CD4-positive, alpha-beta T cell treated with Interferon alpha-2 for 1 hour (primary cell): ENCODE measurements at regions not wholly inside any gene's neighbourhood (a gene's known extent, or its start where the extent isn't known, plus 50 kb on each side); places are given as distances from the start of the nearest gene placed in this dataset.

Source experiments
- DNase-seq, 2 donors: peaks; one replicate each; pipeline ENCODE4 v3.0.0-alpha.2; 2020 to 2022

GRCh38 chr11:127627629-127628457 is 627.3 kb upstream of the KIRREL3 start:
- no peak for DNase-seq

- DNase-seq: no peak
Observed at GRCh38 chr11:127627204-127627603, 626.6 kb upstream of the KIRREL3 start.

DNA sequence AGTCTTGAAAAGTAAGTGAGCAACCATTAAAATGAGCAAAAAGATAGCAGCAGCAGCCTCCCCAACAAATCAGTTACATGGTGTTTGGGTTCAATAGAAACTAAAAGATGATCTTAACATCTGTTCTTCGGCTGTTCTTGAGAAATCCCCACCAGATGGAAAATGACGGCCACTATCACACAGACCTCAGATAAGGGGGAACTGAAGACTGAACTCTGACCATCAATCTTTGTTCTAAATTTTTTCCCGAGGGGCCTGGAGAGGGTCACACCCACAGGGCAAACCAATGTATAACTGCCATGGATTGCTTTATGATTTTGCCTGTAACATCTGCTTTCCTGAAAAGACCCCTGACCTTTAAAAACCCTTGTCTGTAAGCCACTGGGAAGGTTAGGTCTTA is 624.8 kb upstream of the KIRREL3 start:
- DNase-seq: no peak

GRCh38 chr11:127624306-127624856 is 623.8 kb upstream of the KIRREL3 start:
- DNase-seq: no peak

DNA sequence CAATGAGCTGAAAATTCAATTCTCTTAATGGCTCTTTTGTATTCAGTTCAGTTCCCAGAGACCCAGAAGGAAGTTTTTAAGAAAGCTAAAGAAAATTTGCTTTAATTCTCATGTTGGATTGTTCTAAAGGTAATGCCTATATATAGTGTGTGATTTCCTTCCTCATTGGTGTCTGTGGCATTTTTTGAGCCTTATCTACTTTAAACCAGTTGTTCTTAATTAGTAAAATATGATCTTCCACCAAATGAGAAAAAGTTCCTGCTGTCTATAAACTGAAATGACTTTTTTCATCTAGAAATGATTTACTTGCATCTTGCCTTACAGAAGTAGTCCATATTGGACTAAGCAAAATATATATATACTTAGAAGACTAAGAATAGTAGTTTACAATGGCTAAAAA is 622.1 kb upstream of the KIRREL3 start:
- no peak for DNase-seq

GRCh38 chr11:127620671-127621070 is 620.1 kb upstream of the KIRREL3 start:
- no peak for DNase-seq

DNA sequence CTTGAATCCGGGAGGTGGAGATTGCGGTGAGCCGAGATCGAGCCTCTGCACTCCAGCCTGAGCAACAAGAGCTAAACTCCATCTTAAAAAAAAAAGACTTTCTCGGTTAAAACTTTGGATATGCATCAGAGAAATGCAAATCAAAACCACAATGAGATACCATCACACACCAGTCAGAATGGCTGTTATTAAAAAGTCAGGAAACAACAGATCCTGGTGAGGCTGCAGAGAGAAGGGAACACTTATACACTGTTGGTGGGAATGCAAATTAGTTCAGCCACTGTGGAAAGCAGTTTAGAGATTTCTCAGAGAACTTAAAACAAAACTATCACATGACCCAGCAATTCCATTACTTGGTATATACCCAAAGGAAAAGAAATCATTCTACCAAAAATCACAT is 619.4 kb upstream of the KIRREL3 start:
- no peak for DNase-seq

DNA sequence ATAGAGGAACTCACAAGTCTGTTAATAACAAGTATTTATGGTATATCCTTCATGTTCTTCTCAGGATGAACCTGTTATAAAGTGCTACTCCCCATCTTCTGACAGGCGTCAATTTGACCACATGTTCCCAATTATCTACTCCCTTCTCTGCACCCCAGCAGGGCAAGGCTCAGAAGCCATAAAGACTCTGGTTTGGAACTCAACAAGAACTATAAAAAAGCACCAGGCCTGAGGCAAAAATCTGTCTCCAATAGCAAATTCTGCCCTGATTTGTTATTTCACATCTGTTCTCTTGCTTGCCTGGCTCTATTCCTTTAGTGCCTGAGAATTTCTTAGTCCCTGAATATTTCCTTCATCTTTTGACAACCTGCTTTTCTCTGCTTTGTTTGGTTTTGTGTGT is 618.2 kb upstream of the KIRREL3 start:
- no peak for DNase-seq

DNA sequence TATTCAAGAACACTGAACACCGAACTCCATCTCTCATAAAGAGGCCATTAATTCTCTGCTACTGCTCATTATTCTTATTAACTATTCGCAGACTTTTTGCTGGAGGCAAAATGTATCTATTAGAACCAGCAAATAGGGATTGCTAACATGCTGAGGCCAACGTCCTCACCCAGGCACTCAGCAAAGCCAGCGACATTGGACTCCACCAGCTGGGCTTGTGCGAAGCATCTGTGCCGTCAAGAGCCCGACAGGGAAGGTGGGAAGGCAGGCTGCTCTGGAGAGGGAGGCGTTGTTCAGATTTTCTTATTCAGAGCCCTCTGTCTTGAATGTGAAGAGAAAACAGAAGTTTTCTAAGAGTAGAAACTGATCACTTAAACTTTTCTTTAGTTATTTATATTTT is 615.6 kb upstream of the KIRREL3 start:
- DNase-seq: no peak

GRCh38 chr11:127612607-127613006 is 612.0 kb upstream of the KIRREL3 start:
- no peak for DNase-seq

DNA sequence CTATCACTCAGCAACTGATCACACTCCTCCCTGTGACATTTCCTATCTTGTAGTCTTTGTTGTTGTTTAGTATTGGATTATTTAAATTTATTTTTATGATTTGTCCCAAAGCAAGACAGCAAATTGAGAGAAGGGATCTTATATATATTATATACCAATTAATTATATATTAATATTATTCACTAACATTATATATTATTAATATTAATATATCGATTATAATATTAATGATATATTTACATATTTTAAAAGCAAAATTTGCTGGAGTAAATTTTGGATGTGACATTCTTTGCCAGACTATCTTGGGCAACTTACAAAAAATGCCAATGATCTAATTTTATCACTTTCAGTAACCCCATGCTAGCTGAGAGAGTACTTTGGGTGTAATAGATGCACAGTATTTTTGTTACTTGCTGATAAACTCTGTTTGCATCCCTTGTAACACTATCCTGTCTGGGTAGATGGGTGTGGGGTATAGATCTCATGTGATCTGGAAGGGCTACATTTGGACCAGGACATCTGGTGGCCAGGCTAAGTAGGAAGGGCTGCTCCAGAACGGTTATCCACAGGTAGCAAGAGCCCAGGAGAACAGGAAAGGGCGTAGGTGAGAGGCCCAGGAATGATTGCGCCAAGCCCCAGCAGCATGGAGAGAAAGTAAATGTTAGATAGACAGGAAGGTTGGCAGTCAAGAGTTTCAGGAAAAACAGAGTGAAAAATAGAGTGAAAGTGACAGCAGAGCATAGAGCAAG is 608.6 kb upstream of the KIRREL3 start:
- no peak for DNase-seq

- DNase-seq: no peak
Observed at GRCh38 chr11:127607487-127608085, 607.0 kb upstream of the KIRREL3 start.

DNA sequence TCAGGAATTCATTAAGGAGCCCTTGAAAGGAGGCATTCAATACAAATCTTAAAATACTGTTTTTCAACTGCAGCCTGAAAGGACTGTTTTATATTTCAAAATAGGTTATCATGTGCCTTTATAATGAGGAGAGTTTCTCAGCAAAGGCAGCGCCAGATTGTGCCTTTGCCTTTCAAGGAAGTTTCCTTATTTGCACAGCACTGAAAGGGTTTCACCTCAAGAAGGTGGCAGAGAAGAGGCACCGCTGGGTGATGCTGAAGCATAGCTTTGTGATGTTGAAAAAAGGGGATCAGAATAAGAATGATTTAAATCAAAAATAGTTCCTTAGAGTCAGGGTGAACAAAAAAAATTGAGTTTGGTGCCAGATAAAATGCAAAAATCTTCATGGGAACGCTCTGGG is 601.0 kb upstream of the KIRREL3 start:
- no peak for DNase-seq

DNA sequence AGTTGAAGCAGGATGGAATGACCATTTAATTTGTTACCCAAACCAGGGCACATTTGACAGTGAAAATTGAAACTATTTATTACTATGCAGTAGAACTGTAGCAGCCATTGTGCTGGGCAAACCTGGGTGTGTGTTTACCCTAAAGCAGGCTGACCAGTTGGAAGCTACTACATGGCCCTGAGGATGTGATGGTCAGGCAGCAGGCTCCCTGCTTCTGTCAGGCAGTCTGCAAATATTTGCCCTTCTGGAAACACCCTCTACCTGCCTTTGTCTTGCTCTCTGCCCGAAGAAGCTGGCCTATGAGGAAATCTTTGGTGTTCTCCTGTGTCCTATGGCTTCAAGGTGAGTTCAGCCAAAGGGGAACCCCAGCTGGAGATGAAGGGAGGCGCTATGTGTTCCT is 600.1 kb upstream of the KIRREL3 start:
- no peak for DNase-seq

- no peak for DNase-seq
Observed at GRCh38 chr11:127598476-127598875, 597.9 kb upstream of the KIRREL3 start.

DNA sequence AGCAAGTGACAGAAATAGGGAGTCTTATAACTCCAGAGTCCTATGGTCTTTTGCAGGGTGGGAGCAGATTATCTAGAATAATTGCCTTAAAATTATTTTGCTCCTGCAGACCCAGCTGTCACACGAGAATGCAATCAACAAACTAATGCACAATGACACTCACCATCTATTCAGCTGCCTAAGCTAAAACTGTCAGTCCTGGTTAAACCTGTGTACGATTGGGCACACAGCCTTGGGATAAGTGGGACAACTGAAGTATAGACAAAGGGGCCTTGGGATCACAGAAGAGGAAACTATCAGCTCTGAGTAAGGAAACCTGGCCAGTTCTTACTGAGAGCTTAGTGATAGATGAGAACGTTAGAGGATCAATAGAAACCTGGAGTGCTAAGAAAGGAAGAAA is 595.9 kb upstream of the KIRREL3 start:
- no peak for DNase-seq

- no peak for DNase-seq
Observed at GRCh38 chr11:127592371-127592770, 591.8 kb upstream of the KIRREL3 start.

GRCh38 chr11:127590314-127590713 is 589.7 kb upstream of the KIRREL3 start:
- no peak for DNase-seq

DNA sequence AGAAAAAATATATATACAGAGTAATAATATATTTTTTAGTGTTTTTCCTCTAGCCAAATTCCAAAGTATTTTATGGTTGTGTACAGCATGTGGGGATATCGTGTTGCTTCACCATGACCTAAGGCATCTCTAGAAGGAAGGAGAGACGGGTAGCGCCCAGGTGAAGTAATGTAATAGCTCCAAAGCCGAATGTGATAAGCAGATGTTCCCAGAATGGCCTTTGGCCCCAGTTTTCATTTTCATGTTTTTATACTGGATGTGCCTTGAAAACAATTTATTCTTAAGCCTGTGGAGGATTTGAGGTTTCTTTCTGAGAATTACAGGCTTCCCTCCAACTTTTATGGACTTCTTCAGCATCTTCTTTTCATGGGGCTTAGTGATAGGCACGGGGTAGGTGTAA is 587.9 kb upstream of the KIRREL3 start:
- DNase-seq: no peak

DNA sequence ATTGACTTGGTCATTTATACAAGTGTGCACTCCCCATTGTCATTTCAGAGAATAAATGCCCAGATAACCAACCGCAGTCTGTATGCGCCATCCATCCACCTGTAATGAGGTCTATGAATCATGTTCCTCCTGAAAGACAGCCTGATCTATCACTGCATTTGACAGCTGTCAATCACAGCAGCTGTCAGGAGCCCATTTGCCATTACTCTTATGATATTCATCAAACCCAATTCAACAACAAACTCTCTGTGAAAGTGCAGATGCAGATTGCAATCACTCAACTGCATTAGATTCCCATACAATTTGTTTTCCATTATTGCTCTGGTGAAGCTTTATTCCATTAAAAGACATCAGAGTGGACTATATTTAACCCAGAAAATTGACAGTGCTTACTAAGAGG is 586.9 kb upstream of the KIRREL3 start:
- no peak for DNase-seq

GRCh38 chr11:127576210-127576609 is 575.6 kb upstream of the KIRREL3 start:
- no peak for DNase-seq

- DNase-seq: no peak
Observed at GRCh38 chr11:127574478-127574877, 573.9 kb upstream of the KIRREL3 start.

- DNase-seq: no peak
Observed at GRCh38 chr11:127568891-127569290, 568.3 kb upstream of the KIRREL3 start.
